HG02938 (cell line): ENCODE measurements at regions not wholly inside any gene's neighbourhood (a gene's known extent, or its start where the extent isn't known, plus 50 kb on each side); places are given as distances from the start of the nearest gene placed in this dataset.

ENCODE experiments used
- ATAC-seq: cut with Tn5 transposase; IDR thresholded peaks from one replicate; pipeline ENCODE4 v1.9.1; 2021; ENCODE audit warnings: mild to moderate bottlenecking, moderate library complexity; ENCODE audit not compliant: unreplicated experiment

DNA sequence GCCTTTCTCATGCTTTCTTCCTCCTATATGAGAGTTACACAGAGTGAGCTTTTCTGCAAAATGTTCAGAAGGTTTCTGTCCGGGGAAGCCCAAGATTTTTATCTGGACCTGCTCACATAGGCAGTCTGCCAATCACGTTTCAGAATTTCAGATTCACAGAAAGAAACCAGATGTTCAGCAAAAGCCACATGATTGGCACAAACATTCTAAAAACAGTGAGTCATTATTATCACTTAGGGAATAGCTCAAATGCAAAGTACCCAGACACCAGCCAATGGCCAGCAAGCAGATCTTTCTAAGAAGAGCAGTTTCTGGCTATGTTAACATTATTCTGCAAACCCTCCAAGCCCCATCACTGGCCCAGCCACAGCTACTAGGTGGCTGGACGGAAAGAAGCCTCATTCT, 1558.5 kb upstream of the TMEM132C start:
- no peak for ATAC-seq

DNA sequence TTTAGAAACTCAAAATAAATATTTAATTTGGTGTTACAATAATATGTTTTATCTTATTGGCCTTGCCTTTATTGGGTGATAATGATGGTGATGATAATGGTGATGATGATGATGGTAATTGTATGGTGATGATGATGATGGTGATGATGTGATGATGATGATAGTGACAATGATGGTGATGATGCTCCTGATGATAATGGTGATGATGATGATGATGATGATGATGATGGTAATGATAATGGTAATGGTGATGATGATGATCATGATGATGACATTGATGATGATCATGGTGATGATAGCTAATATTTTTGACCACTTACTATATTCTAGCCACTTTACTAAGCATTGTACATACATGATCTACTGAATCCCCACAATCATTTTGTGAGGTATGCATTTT, 1548.6 kb upstream of the TMEM132C start:
- no peak for ATAC-seq

- no peak for ATAC-seq
Measured at GRCh38 chr12:126719912-126720705, 1546.9 kb upstream of the TMEM132C start.

DNA sequence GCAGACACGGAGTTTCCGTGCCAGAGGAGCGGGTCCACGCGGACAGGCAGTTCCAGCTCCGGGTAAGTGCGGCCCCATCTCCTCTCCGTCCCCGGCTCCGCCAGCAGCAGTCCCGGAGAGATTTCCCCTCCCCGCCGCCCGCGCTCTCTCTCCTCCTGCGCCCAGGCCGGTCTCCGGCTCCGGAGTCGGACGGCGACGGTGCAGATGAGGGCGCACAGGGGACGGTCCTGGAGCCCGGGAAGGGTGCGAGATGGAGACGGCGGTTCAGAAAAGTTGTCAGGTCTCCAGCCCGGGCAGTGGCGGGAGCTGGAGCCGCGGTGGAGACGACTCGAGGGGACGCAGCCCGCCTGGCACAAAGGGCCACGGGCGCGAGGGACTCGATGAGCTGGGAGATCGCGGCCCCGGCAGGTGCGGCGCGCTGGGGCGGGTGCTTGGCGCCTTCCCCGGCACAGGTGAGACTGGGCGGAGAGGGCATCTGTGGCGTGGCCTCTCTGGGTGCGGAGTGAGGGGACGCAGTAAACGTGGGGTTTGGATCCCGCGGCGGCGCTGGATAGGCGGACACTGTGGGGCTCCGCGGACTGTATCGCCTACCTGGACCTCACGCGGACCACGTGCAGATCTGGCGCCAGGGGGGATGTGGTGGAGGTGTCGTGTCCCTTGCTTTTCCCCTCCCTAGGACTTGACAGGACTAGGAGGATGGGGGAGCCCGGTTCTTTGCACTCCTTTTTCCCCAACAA, 1540.3 kb upstream of the TMEM132C start:
- no peak for ATAC-seq

- ATAC-seq = no peak
Measured at GRCh38 chr12:126727218-126728075, 1539.5 kb upstream of the TMEM132C start.

DNA sequence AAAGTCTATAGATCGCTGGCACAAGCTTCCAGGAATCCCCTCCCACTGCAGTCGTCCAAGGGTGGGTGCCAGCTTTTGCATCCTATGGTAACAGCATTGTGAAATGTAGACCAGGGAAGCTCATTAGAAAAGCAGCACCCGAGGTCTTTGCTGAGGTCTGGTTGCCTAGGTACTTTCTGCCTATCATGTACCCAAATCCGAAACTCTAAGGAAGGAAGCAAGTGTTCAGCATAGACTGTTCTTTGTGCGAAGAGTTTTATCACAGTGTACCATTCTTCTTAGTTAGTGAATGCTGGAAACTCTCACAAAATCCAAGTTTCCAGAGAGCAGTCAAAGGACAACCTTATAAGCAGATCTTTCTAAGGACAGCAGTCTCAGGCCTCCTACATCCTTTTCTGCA, 1532.7 kb upstream of the TMEM132C start:
- no peak for ATAC-seq

GRCh38 chr12:126734710-126735109, 1532.3 kb upstream of the TMEM132C start:
- no peak for ATAC-seq

DNA sequence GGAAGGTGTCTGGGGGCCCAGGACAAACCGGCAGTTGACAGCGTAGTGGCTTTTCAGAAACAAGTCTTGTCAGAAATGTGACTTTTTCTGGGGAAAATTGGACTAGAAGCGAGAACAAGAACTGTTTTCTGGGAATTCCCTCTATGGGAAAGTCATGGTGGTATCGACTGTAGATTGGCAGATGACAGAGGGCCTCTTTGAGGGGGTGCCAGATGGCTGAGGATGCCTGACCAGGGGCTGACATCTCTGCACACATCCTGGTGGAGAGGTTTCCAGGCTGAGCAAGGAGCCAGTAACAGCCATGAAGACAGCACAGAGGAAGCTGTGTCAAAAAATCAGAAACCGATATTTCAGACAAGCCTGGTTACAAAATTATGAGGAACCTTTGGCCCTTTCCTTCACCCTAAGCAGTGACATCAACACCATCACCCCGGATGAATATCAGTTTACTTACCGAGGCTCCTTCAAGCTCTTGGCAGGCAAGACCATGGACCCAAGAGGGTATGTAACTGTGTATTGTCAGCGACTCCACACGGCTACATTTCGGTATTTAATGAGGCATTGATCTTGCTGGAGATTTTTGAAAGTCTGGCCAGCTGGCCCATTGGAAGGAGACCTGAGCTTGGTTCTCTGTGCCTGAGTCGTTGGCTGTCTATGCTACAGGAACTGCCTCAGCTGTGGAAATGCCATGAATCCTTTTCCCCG, 1525.3 kb upstream of the TMEM132C start:
- no peak for ATAC-seq

DNA sequence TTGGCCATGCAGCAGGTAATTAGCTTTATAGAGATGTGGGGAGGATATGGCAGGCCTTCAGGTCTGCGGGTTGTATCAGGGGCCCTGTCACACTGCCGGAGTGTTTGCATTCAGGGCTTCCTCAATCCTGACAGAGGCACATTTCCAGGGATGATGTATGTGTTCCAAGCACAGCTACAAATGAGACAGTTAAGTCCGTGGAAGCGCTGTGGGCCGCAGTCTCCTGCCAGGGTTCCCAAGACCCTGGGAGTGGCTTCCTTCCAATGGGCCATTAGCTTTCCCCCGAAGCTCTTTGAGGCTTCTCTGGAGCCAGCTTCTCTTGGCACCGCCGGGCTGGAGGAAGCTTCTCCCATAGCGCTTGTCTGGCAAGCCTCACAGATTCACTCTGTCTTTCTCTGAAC, 1524.7 kb upstream of the TMEM132C start:
- ATAC-seq = no peak

- ATAC-seq = no peak
Measured at GRCh38 chr12:126747530-126748149, 1519.3 kb upstream of the TMEM132C start.

DNA sequence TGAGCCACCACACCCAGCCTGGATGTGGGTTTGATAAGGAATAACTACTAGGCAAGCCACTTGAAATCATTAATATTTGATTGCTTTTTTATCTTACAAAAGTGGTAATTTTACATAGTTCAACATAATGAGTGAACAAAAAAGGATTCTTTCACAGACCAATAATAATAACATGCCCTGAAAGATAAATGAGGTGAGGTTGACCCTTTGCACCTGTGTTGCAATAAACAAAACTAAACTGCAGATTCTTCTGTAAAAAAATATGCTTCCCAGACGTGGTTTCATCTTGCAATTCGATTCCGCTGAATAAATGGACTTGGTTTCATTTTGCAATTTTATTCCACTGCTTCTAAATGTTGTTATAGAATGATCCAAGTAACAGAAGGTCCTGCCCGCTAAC, 1514.9 kb upstream of the TMEM132C start:
- no peak for ATAC-seq

GRCh38 chr12:126757326-126757725, 1509.6 kb upstream of the TMEM132C start:
- ATAC-seq = no peak

GRCh38 chr12:126760092-126760491, 1506.9 kb upstream of the TMEM132C start:
- no peak for ATAC-seq

DNA sequence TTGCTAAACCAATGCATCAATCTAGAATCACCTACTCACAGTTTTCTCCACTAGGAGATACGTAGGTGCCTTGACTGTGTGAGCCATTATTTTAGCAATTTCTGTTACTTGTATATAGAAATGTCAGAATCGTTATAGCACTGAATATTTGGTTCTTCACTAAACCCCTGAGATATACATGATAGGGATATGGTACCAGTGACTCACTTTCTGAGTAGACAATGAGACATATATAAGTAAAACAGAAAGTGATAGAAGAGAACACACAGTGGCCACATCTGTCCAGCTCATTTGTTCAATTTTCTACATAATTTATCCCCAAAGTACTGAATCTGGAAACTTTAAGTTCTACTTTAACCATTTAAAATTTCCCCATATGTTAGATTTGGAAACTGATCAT, 1505.5 kb upstream of the TMEM132C start:
- no peak for ATAC-seq

- ATAC-seq = no peak
Measured at GRCh38 chr12:126762150-126762549, 1504.8 kb upstream of the TMEM132C start.

- no peak for ATAC-seq
Measured at GRCh38 chr12:126763359-126763758, 1503.6 kb upstream of the TMEM132C start.

- ATAC-seq = no peak
Measured at GRCh38 chr12:126767334-126767733, 1499.6 kb upstream of the TMEM132C start.

DNA sequence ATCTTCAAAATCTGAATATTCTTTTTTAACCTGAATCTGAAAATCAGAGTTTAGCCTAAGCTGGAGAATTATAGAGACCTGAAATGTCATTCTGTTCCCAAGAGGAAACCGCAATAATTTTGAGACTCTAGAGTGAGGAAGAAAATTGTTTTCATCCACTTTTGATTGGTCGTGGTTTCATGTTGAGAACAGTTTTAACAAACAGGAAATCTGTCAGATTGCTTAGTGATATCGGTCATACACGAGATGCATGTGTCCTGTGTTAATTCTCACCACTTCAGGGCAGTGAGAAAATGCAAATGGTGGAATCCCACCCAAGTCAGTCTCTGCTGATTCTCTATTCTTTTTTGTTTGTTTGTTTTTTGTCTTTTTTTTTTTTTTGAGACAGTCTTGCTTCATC, 1498.5 kb upstream of the TMEM132C start:
- no peak for ATAC-seq

GRCh38 chr12:126770188-126770587, 1496.8 kb upstream of the TMEM132C start:
- no peak for ATAC-seq

- ATAC-seq = peak; percentile 80
Measured at GRCh38 chr12:126772171-126772864, 1494.7 kb upstream of the TMEM132C start.
